ENCODE measurements at regions not wholly inside any gene's neighbourhood (a gene's known extent, or its start where the extent isn't known, plus 50 kb on each side); places are given as distances from the start of the nearest gene placed in this dataset.

GRCh38 chr5:14011089-14012020, 66.9 kb upstream of the DNAH5 start:
- Histone ChIP-seq H3K27me3 (peaks cover 0 to 32% (median 0%) of the 10 kb centered on the region in 7 donors), H3K9me3 (no peaks in the 10 kb centered on the region), H3K27ac (peak overlapping the region in 7 of 10 donors; percentile 18 to 61 (median 44)), H3K4me1 (peaks cover 0 to 19% (median 10%) of the 10 kb centered on the region in 9 donors), H3K4me3 (peak overlapping the region; percentile 43 to 68 (median 58)), H3K36me3 (no peaks in the 10 kb centered on the region)
- peak in 3 of 9 donors; percentile 26 to 43 (median 31) for TF ChIP-seq CTCF (IDR thresholded peaks at IDR 0.05)
- intact Hi-C loops (cut with DNase I), result no loop called here
- WGBS, 2 donors, result 1 to 2% methylated on average over 73 to 74 of the region's 74 CpGs
- DNase-seq (peak; percentile 82 to 87), ATAC-seq (peak; percentile 91 to 98 (median 94))

DNA sequence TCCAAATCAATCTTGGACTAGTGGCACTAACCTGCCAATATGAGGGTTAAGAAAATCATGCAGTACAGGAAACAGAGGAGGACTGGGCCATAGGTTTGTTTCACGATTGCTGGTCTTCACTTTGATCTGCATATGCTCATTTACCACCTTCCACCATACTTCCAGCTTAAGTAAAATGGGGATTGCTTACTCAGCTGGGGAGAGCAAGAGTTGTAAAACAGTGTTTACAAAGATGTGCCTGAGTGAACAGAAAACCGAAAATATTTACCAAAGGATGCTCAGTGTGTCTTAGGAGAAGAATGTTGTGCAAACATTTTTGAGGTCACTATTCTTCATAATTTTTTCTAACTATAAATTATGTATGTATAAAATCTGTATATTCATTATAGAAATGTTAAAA, 65.1 kb upstream of the DNAH5 start:
- DNase-seq, result no peak

DNA sequence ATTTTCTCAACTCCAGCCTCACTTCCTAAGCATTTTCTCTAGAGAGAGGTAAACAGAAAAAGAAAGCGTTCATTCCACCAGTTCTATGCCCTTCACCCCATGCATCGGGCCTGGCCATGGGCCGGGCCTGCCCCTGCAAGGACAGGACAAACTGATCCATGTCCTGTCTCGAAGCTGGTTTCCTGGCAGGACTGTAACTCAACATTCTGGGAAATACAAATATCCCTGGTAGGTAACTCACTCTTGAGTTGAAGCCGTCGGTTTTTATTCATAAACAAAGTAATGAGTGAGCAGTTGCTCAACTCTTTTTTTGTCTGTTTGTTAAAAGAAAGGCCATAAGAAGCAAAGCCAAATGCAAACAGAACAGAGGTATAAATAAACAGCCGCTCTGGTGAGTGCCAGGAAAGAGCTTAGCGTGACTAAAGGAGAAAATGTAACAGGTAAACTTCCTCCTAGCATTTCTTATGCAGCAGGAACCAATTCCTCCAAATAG, 64.4 kb upstream of the DNAH5 start:
- WGBS, 2 donors, result 74 to 76% methylated on average over 8 of the region's 8 CpGs
- intact Hi-C loops (cut with DNase I), result loop anchor here in 4 of 10 donors (5.0 to 10.0 kb wide), 4 partner anchors 86 to 346 kb away; no protein-coding TSS in a partner anchor
- no peak for TF ChIP-seq CTCF (IDR thresholded peaks at IDR 0.05)
- DNase-seq (no peak), ATAC-seq (no peak)
- Histone ChIP-seq H3K27me3 (peaks cover 0 to 30% (median 0%) of the 10 kb centered on the region in 7 donors), H3K36me3 (no peaks in the 10 kb centered on the region), H3K27ac (no peak overlapping the region), H3K4me1 (peaks cover 0 to 19% (median 10%) of the 10 kb centered on the region in 9 donors), H3K4me3 (no peak overlapping the region), H3K9me3 (peaks cover 0 to 3% (median 0%) of the 10 kb centered on the region in 11 donors)

More for the DNA sequence above, 65.1 kb upstream of the DNAH5 start:
- 64 to 68% methylated on average over 2 of the region's 2 CpGs for WGBS, 2 donors
- Histone ChIP-seq H3K36me3 (no peaks in the 10 kb centered on the region), H3K4me1 (peaks cover 0 to 19% (median 10%) of the 10 kb centered on the region in 9 donors), H3K9me3 (no peaks in the 10 kb centered on the region), H3K27ac (no peak overlapping the region), H3K4me3 (no peak overlapping the region), H3K27me3 (peaks cover 0 to 32% (median 0%) of the 10 kb centered on the region in 7 donors)
- ATAC-seq, result no peak
- intact Hi-C loops (cut with DNase I), result loop anchor here in 4 of 10 donors (5.0 to 10.0 kb wide), 4 partner anchors 85 to 345 kb away; no protein-coding TSS in a partner anchor
- TF ChIP-seq CTCF (IDR thresholded peaks at IDR 0.05), result no peak

DNA sequence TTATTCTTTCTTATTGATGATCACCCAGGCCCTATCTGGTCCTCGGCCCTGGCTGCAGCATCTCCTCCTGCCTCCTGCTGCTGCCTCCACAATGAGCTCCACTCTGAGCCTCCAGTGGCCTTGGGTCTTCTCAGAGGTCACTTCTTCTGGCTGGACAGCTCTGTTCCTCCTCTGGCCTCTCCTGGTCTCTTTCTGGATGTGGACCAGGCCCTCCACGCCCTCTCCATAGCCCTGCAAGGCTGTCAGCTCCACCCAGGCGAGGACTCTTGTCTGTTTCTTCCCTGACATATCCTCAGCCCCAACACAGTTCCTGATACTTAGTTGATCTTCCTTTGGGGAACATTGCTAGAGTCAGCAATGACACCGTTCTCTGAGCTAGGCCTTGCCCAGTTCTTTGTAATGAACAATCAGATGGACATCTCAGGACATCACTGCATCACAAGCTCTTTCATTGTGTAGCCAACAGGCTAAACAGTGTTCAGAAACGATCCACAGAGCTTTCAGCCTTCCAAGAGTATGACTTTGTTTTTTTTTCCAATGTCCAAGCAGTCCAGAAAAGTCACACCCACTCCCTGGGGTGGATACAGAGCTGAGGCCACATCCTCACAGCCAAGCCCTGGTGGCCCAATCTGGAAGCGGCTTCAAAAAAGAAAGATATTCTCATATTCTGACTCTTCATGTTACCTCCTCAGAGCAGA, 62.5 kb upstream of the DNAH5 start:
- ATAC-seq, result peak in 4 of 8 donors; percentile 45 to 64 (median 54)

More for the DNA sequence above, 62.5 kb upstream of the DNAH5 start:
- Histone ChIP-seq H3K36me3 (no peaks in the 10 kb centered on the region), H3K27me3 (peaks cover 0 to 20% (median 0%) of the 10 kb centered on the region in 7 donors), H3K4me3 (no peak overlapping the region), H3K27ac (no peak overlapping the region), H3K9me3 (peaks cover 0 to 10% (median 0%) of the 10 kb centered on the region in 11 donors), H3K4me1 (peaks cover 0 to 13% (median 7%) of the 10 kb centered on the region in 9 donors)
- 65 to 68% methylated on average over 6 of the region's 6 CpGs for WGBS, 2 donors
- DNase-seq, result no peak
- intact Hi-C loops (cut with DNase I), result loop anchor here in 4 of 10 donors (5.0 to 10.0 kb wide), 4 partner anchors 88 to 348 kb away; no protein-coding TSS in a partner anchor
- peak in 1 of 9 donors; percentile 6 for TF ChIP-seq CTCF (IDR thresholded peaks at IDR 0.05)

Data from heart right ventricle (tissue), 16 donors.